Stimulated activated CD4-positive, alpha-beta T cell treated with anti-CD3 and anti-CD28 coated beads, Interleukin-4, amount 100 ng/mL, for 1 hour (primary cell): ENCODE measurements at regions not wholly inside any gene's neighbourhood (a gene's known extent, or its start where the extent isn't known, plus 50 kb on each side); places are given as distances from the start of the nearest gene placed in this dataset.

Source experiments
- DNase-seq: peaks from one replicate; pipeline ENCODE4 v3.0.0-alpha.2; 2020

- no peak for DNase-seq
These were observed 69.3 kb upstream of the SYT6 start for GRCh38 chr1:114222920-114223319.

GRCh38 chr1:114219172-114219868, 65.7 kb upstream of the SYT6 start:
- DNase-seq: no peak

GRCh38 chr1:114218361-114219171, 64.9 kb upstream of the SYT6 start:
- no peak for DNase-seq

- no peak for DNase-seq
These were observed 62.9 kb upstream of the SYT6 start for GRCh38 chr1:114216431-114217173.

DNA sequence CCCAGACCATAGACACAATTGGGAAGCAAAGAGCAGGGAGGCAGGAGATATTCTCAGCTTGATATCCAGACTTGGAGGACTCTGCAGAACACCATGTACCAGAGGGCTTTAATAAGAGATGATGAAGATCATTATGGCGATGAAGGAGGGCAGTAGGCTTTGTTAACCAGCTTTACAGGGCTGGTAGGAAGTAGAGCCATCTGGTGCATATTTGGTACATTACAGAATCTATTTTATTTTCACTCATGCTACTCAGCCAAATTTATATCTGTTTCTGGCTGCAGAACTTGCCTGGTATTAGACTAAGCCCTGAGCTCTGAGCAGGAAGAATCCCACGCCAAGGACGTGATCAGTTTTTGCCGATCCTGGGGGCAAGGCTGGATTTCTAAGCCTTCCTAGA, 61.8 kb upstream of the SYT6 start:
- DNase-seq: no peak

- DNase-seq: no peak
These were observed 60.3 kb upstream of the SYT6 start for GRCh38 chr1:114214016-114214415.

DNA sequence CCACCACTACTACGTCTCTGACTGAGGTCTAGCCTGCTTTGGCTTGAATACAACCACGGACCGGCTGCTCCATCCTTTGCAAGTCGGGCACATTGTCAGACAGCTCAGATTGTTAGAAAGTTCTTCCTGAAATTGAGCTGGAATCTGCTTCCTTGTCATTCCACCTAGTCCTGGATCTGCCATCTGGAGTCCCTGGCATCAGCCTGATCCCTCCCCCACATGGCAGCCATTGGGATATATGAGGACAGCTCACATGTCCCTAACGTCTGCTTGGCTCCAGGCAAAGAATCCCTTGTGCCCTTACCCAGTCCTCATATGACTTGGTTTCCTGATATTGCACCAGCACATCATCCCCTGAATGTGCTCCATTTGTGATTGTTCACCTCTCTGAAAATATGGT, 56.3 kb upstream of the SYT6 start:
- no peak for DNase-seq

DNA sequence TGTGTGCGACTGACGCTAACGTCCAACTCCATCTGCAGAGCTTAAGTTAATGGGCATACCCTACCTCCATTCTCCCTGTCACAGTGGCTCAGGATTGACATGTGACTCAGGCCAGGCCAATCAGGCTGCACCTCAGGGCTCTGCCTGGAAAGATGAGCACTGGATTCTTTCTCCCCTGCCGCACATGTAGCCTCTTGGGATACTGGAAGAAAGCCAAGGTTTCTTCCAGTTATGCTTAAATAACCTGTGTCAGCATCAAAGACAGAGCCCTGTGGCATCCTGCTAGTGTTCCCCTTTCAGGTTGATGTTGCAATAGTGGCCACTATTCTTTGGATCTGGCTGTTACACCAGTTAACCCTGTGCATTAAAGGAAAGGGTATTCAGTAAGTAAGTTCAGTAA, 55.0 kb upstream of the SYT6 start:
- no peak for DNase-seq

DNA sequence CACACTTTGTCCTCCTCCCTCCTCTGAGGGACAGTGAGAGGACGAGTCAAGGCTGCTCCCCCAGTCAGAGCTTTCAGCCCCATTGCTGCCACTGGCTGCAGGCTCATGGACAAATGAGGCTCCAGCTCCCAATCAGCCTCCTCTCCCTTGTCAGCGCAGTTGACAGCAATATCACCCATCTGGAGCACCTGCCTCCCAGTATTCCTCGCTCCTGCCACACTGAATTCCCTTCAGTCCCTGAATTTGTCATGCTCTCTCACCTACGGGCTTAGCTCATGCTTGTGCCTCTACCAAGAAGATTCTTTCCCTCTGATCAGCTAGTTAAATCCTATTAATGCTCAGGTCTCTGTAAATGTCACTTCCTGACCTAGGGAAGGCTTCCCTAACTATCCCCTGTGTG, 54.4 kb upstream of the SYT6 start:
- no peak for DNase-seq

- DNase-seq: no peak
These were observed 54.0 kb upstream of the SYT6 start for GRCh38 chr1:114207635-114208034.

DNA sequence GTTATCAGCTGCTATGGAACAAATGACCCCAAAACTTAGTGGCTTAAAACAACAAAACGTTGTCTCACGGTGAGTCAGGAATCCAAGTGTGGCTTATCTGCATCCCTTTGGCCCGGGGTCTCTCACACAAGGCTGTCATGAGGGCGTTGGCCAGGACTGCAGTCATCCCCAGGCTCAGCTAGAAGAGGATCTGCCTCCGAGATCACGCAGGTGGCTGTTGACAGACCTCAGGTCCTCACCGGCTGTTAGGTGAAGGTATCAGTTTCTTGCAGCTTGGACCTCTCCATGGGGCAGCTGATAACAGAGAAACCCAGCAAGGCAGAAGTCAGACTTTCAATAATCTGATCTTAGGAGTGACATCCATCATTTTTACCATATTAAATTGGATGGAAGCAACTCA, 52.7 kb upstream of the SYT6 start:
- DNase-seq: no peak

DNA sequence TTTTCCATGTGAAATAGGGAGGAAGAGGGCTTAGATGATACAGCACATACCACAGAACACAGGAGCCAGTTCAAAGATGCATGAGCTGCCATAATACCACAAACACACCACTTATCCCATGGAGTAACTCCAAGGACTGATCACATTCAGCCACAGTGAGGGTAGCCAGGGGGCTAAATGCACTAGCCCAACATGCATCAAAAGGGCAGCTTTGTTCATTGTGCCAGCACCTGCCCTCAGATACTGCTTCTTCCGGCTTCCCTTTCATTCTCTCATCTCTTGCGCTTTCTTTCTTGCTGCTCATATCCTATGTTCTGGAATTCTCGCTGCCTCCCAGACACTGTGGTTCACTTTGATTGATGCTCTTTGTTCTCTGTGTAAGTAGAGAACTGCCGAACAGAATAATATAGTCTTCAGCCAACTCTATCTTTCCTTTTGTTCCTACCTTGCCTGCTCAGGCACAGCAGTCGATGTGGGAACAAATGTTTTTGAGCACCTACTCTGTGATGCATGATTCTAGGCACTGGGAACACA, 50.0 kb upstream of the SYT6 start:
- DNase-seq: no peak
